HEK293 (cell line): ENCODE measurements at regions not wholly inside any gene's neighbourhood (a gene's known extent, or its start where the extent isn't known, plus 50 kb on each side); places are given as distances from the start of the nearest gene placed in this dataset.

Source experiments
- CTCF ChIA-PET: fragments of 350-600 bp; formaldehyde crosslinking; extraction: SDS; loops from one replicate; lab custom pipeline; 2021; ENCODE audit warnings: antibody characterized with exemption; lab: Yijun Ruan, JAX
- POLR2A ChIA-PET: fragments of 300-600 bp; formaldehyde crosslinking; extraction: SDS; loops from one replicate; lab custom pipeline; 2020; ENCODE audit warnings: antibody characterized with exemption, inconsistent platforms; lab: Yijun Ruan, JAX
- H3K27ac ChIP-seq: fragments of 200-500 bp; sonication (Bioruptor generic); 2 replicates; pipeline ENCODE4 v1.5.1; 2014; ENCODE audit warnings: low read depth, low read length, control low read depth, inconsistent platforms; ENCODE audit errors: extremely low read depth
- H3K36me3 ChIP-seq, 2 experiments: fragments of 200-500 bp in 1 of 2; sonication (Bioruptor generic) in 1 of 2; 1 replicate in 1 of 2; 2 replicates in 1 of 2; pipeline ENCODE4 v1.5.1; 2014 to 2017; ENCODE audit warnings: inconsistent platforms in 2 of 2, low read length in 2 of 2; ENCODE audit not compliant: control insufficient read depth in 2 of 2, insufficient read depth in 1 of 2
- H3K4me1 ChIP-seq: fragments of 200-500 bp; sonication (Bioruptor generic); 2 replicates; pipeline ENCODE4 v1.5.1; 2014; ENCODE audit warnings: mild to moderate bottlenecking, low read length, inconsistent platforms; ENCODE audit not compliant: control insufficient read depth, insufficient read depth
- H3K4me3 ChIP-seq: 2 replicates; pipeline ENCODE4 v1.5.1; 2011; ENCODE audit warnings: low read depth, mild to moderate bottlenecking, control low read depth, low read length, moderate library complexity
- H3K9me3 ChIP-seq: fragments of 200-500 bp; sonication (Bioruptor generic); 2 replicates; pipeline ENCODE4 v1.5.1; 2014; ENCODE audit warnings: low read depth, low read length, inconsistent platforms; ENCODE audit not compliant: control insufficient read depth, insufficient read depth
- CTCF ChIP-seq: fragments of 450-650 bp; formaldehyde crosslinking; IDR thresholded peaks from 2 replicates; pipeline ENCODE4 v1.5.1; 2016; ENCODE audit warnings: missing biosample characterization, missing genetic modification characterization
- EGR2 ChIP-seq: fragments of 450-650 bp; formaldehyde crosslinking; IDR thresholded peaks from 2 replicates; pipeline ENCODE4 v1.5.1; 2016; ENCODE audit warnings: low read depth, missing biosample characterization, missing genetic modification characterization
- GLIS1 ChIP-seq: fragments of 450-650 bp; formaldehyde crosslinking; IDR thresholded peaks from 2 replicates; pipeline ENCODE4 v1.5.1; 2016; ENCODE audit warnings: missing biosample characterization, missing genetic modification characterization
- GLIS2 ChIP-seq: fragments of 450-650 bp; formaldehyde crosslinking; IDR thresholded peaks from 2 replicates; pipeline ENCODE4 v1.5.1; 2016; ENCODE audit warnings: missing biosample characterization, missing genetic modification characterization
- HOXD13 ChIP-seq: sonication (generic); formaldehyde crosslinking; IDR thresholded peaks from 2 replicates; pipeline ENCODE4 v1.8.0; 2022; ENCODE audit warnings: missing genetic modification reagents, borderline replicate concordance
- IKZF3 ChIP-seq: fragments of 450-650 bp; IDR thresholded peaks from 2 replicates; pipeline ENCODE4 v1.5.0; 2018; ENCODE audit warnings: missing biosample characterization, mild to moderate bottlenecking, missing genetic modification characterization, moderate library complexity
- SCRT2 ChIP-seq: fragments of 450-650 bp; formaldehyde crosslinking; IDR thresholded peaks from 2 replicates; pipeline ENCODE4 v1.5.1; 2016; ENCODE audit warnings: missing biosample characterization, missing genetic modification characterization
- ZBTB7A ChIP-seq: fragments of 450-650 bp; formaldehyde crosslinking; IDR thresholded peaks from 2 replicates; pipeline ENCODE4 v1.5.1; 2016; ENCODE audit warnings: low read depth, missing biosample characterization, missing genetic modification characterization
- ZFHX2 ChIP-seq: fragments of 450-650 bp; formaldehyde crosslinking; conservative IDR thresholded peaks from 2 replicates; pipeline ENCODE4 v1.5.1; 2016; ENCODE audit warnings: missing biosample characterization, missing genetic modification characterization
- ZFP3 ChIP-seq: fragments of 450-650 bp; formaldehyde crosslinking; IDR thresholded peaks from 2 replicates; pipeline ENCODE4 v1.5.1; 2016; ENCODE audit warnings: low read depth, missing biosample characterization, missing genetic modification characterization
- ZFP41 ChIP-seq: fragments of 450-650 bp; formaldehyde crosslinking; IDR thresholded peaks from 2 replicates; pipeline ENCODE4 v1.5.1; 2016; ENCODE audit warnings: missing biosample characterization, missing genetic modification characterization, borderline replicate concordance
- ZNF112 ChIP-seq: fragments of 450-650 bp; formaldehyde crosslinking; IDR thresholded peaks from 2 replicates; pipeline ENCODE4 v1.5.0; 2017; ENCODE audit warnings: missing biosample characterization, missing genetic modification characterization
- ZNF157 ChIP-seq: fragments of 450-650 bp; formaldehyde crosslinking; IDR thresholded peaks from 2 replicates; pipeline ENCODE4 v1.5.1; 2016; ENCODE audit warnings: missing biosample characterization, missing genetic modification characterization
- ZNF223 ChIP-seq: fragments of 450-650 bp; formaldehyde crosslinking; IDR thresholded peaks from 2 replicates; pipeline ENCODE4 v1.5.1; 2016; ENCODE audit warnings: missing biosample characterization, missing genetic modification characterization
- ZNF391 ChIP-seq: fragments of 450-650 bp; formaldehyde crosslinking; IDR thresholded peaks from 2 replicates; pipeline ENCODE4 v1.5.1; 2016; ENCODE audit warnings: low read depth, missing biosample characterization, missing genetic modification characterization, borderline replicate concordance
- ZNF48 ChIP-seq: fragments of 450-650 bp; formaldehyde crosslinking; IDR thresholded peaks from 2 replicates; pipeline ENCODE4 v1.5.1; 2016; ENCODE audit warnings: missing biosample characterization, missing genetic modification characterization
- ZNF510 ChIP-seq: fragments of 450-650 bp; formaldehyde crosslinking; IDR thresholded peaks from 2 replicates; pipeline ENCODE4 v1.5.1; 2018; ENCODE audit warnings: mild to moderate bottlenecking, missing genetic modification characterization, missing biosample characterization; ENCODE audit not compliant: insufficient replicate concordance
- ZNF529 ChIP-seq: fragments of 450-650 bp; formaldehyde crosslinking; IDR thresholded peaks from 2 replicates; pipeline ENCODE4 v1.5.1; 2017; ENCODE audit warnings: missing genetic modification characterization, missing biosample characterization; ENCODE audit not compliant: insufficient replicate concordance
- ZNF555 ChIP-seq: fragments of 450-650 bp; formaldehyde crosslinking; conservative IDR thresholded peaks from 2 replicates; pipeline ENCODE4 v1.5.1; 2017; ENCODE audit warnings: missing biosample characterization, mild to moderate bottlenecking, missing genetic modification characterization, inconsistent platforms
- ZNF558 ChIP-seq: fragments of 450-650 bp; formaldehyde crosslinking; IDR thresholded peaks from 2 replicates; pipeline ENCODE4 v1.5.1; 2016; ENCODE audit warnings: missing biosample characterization, missing genetic modification characterization
- ZNF623 ChIP-seq: fragments of 450-650 bp; formaldehyde crosslinking; IDR thresholded peaks from 2 replicates; pipeline ENCODE4 v1.5.1; 2016; ENCODE audit warnings: missing biosample characterization, missing genetic modification characterization
- ZNF654 ChIP-seq: fragments of 450-650 bp; formaldehyde crosslinking; IDR thresholded peaks from 2 replicates; pipeline ENCODE4 v1.5.1; 2016; ENCODE audit warnings: low read depth, missing biosample characterization, missing genetic modification characterization
- ZNF692 ChIP-seq: fragments of 450-650 bp; formaldehyde crosslinking; IDR thresholded peaks from 2 replicates; pipeline ENCODE4 v1.5.1; 2016; ENCODE audit warnings: missing biosample characterization, missing genetic modification characterization
- ZSCAN18 ChIP-seq: fragments of 450-650 bp; formaldehyde crosslinking; IDR thresholded peaks from 2 replicates; pipeline ENCODE4 v1.5.1; 2016; ENCODE audit warnings: missing biosample characterization, missing genetic modification characterization
- ZXDB ChIP-seq: fragments of 450-650 bp; formaldehyde crosslinking; IDR thresholded peaks from 2 replicates; pipeline ENCODE4 v1.5.1; 2016; ENCODE audit warnings: missing biosample characterization, missing genetic modification characterization

GRCh38 chr16:49919327-49919726, 63.4 kb upstream of the ZNF423 start:
- no peaks in the 10 kb centered on the region for H3K4me1 ChIP-seq
- no peaks in the 10 kb centered on the region for H3K36me3 ChIP-seq
- H3K27ac ChIP-seq: no peak overlapping the region
- no peak overlapping the region for H3K4me3 ChIP-seq
- no peak for TF ChIP-seq HOXD13 (CRISPR knock-in tag)
- TF ChIP-seq ZSCAN18 (tag by site-specific recombination): no peak
- no peak for TF ChIP-seq ZNF112
- no peak for TF ChIP-seq GLIS1
- TF ChIP-seq GLIS2 (tag by site-specific recombination): no peak
- ChIA-PET CTCF (interaction anchor here (0.6 to 3.7 kb wide), 6 partner anchors 18 to 511 kb away, joined by 4 to 13 read pairs (median 8); no protein-coding TSS in a partner anchor), POLR2A (no interaction called here)
- H3K9me3 ChIP-seq: no peaks in the 10 kb centered on the region

- H3K4me1 ChIP-seq: no peaks in the 10 kb centered on the region
- H3K27ac ChIP-seq: no peak overlapping the region
- H3K9me3 ChIP-seq: no peaks in the 10 kb centered on the region
- ChIA-PET POLR2A (no interaction called here), CTCF (interaction anchor here (0.6 to 3.7 kb wide), 11 partner anchors 17 to 512 kb away, joined by 3 to 21 read pairs (median 4); no protein-coding TSS in a partner anchor)
- H3K36me3 ChIP-seq: no peaks in the 10 kb centered on the region
- no peak overlapping the region for H3K4me3 ChIP-seq
- TF ChIP-seq ZFP3 (no peak), ZNF558 (tag by site-specific recombination) (no peak), ZXDB (tag by site-specific recombination) (no peak), ZNF529 (tag by site-specific recombination) (no peak), ZNF623 (tag by site-specific recombination) (no peak), ZNF555 (tag by site-specific recombination) (no peak), ZNF157 (tag by site-specific recombination) (no peak), ZNF510 (no peak)
These were observed 64.5 kb upstream of the ZNF423 start for GRCh38 chr16:49920397-49920796.

GRCh38 chr16:49921106-49921505, 65.2 kb upstream of the ZNF423 start:
- no peaks in the 10 kb centered on the region for H3K36me3 ChIP-seq
- H3K9me3 ChIP-seq: no peaks in the 10 kb centered on the region
- TF ChIP-seq SCRT2 (tag by site-specific recombination): no peak
- TF ChIP-seq ZFP41: no peak
- no peak for TF ChIP-seq ZBTB7A (tag by site-specific recombination)
- ChIA-PET CTCF (interaction anchor here (0.6 to 3.7 kb wide), 22 partner anchors 8 to 513 kb away, joined by 3 to 21 read pairs (median 4); no protein-coding TSS in a partner anchor), POLR2A (no interaction called here)
- no peak overlapping the region for H3K27ac ChIP-seq
- H3K4me1 ChIP-seq: no peaks in the 10 kb centered on the region
- H3K4me3 ChIP-seq: no peak overlapping the region

- ChIA-PET CTCF (interaction anchor here (0.5 to 3.7 kb wide), 35 partner anchors 9 to 725 kb away, joined by 3 to 21 read pairs (median 4); no protein-coding TSS in a partner anchor), POLR2A (no interaction called here)
- H3K27ac ChIP-seq: no peak overlapping the region
- H3K36me3 ChIP-seq: no peaks in the 10 kb centered on the region
- H3K4me3 ChIP-seq: no peak overlapping the region
- no peaks in the 10 kb centered on the region for H3K4me1 ChIP-seq
- H3K9me3 ChIP-seq: no peaks in the 10 kb centered on the region
- TF ChIP-seq ZNF692 (tag by site-specific recombination) (0 out of 2 replicates have a peak, but pooled peaks have one; percentile 14), IKZF3 (no peak), EGR2 (peak; percentile 59; the same call in 1 of the 2 replicates), ZFHX2 (tag by site-specific recombination) (peak; percentile 50), GLIS2 (tag by site-specific recombination) (peak; percentile 19; the same call in 1 of the 2 replicates), CTCF (tag by site-specific recombination) (peak; percentile 83), ZNF48 (no peak), ZNF223 (no peak), ZNF391 (no peak), ZNF654 (tag by site-specific recombination) (peak; percentile 66)
These were observed 66.0 kb upstream of the ZNF423 start for GRCh38 chr16:49921791-49922456.
